Inferior parietal cortex (tissue), 1 donor: ENCODE measurements at regions not wholly inside any gene's neighbourhood (a gene's known extent, or its start where the extent isn't known, plus 50 kb on each side); places are given as distances from the start of the nearest gene placed in this dataset.
A peak's percentile ranks its signal among the peaks of the same experiment; 100 is the strongest.

Experiments
- DNase-seq: peaks from one replicate; pipeline ENCODE4 v3.0.0-alpha.2; 2016; ENCODE audit errors: extremely low spot score

GRCh38 chr18:76130845-76131244 lies 364.2 kb downstream of the ZNF516 start:
- DNase-seq: no peak

- DNase-seq: no peak
These were observed 368.7 kb downstream of the ZNF516 start for GRCh38 chr18:76126327-76126726.

- DNase-seq: no peak
These were observed 374.0 kb downstream of the ZNF516 start for GRCh38 chr18:76121011-76121410.

- no peak for DNase-seq
These were observed 379.5 kb downstream of the ZNF516 start for GRCh38 chr18:76115580-76115979.

- no peak for DNase-seq
These were observed 381.9 kb downstream of the ZNF516 start for GRCh38 chr18:76113101-76113500.

GRCh38 chr18:76102626-76103025 lies 392.4 kb downstream of the ZNF516 start:
- DNase-seq: no peak

GRCh38 chr18:76102156-76102555 lies 392.9 kb downstream of the ZNF516 start:
- DNase-seq: no peak

- no peak for DNase-seq
These were observed 395.0 kb downstream of the ZNF516 start for GRCh38 chr18:76099931-76100457.

- DNase-seq: peak; percentile 2
These were observed 396.2 kb downstream of the ZNF516 start for GRCh38 chr18:76098674-76099411.

GRCh38 chr18:76081536-76081935 lies 413.5 kb downstream of the ZNF516 start:
- DNase-seq: no peak

GRCh38 chr18:76080430-76080829 lies 414.6 kb downstream of the ZNF516 start:
- no peak for DNase-seq

- no peak for DNase-seq
These were observed 419.3 kb downstream of the ZNF516 start for GRCh38 chr18:76075777-76076176.

- no peak for DNase-seq
These were observed 430.0 kb downstream of the ZNF516 start for GRCh38 chr18:76064998-76065397.

GRCh38 chr18:76058146-76058545 lies 436.9 kb downstream of the ZNF516 start:
- no peak for DNase-seq

GRCh38 chr18:76057386-76057785 lies 437.7 kb downstream of the ZNF516 start:
- DNase-seq: no peak

GRCh38 chr18:76056471-76057110 lies 438.5 kb downstream of the ZNF516 start:
- DNase-seq: no peak

- no peak for DNase-seq
These were observed 439.5 kb downstream of the ZNF516 start for GRCh38 chr18:76055578-76055977.

- DNase-seq: no peak
These were observed 440.0 kb downstream of the ZNF516 start for GRCh38 chr18:76055025-76055424.

GRCh38 chr18:76054156-76054555 lies 440.9 kb downstream of the ZNF516 start:
- no peak for DNase-seq

GRCh38 chr18:76053551-76053950 lies 441.5 kb downstream of the ZNF516 start:
- no peak for DNase-seq

- DNase-seq: no peak
These were observed 442.8 kb downstream of the ZNF516 start for GRCh38 chr18:76052227-76052595.

GRCh38 chr18:76051396-76052226 lies 443.4 kb downstream of the ZNF516 start:
- no peak for DNase-seq
